HepG2 (cell line): ENCODE measurements at regions not wholly inside any gene's neighbourhood (a gene's known extent, or its start where the extent isn't known, plus 50 kb on each side); places are given as distances from the start of the nearest gene placed in this dataset.

Experiments used
- BHLHE40 ChIP-seq: IDR thresholded peaks from 2 replicates; pipeline ENCODE4 v1.6.1; 2011; ENCODE audit warnings: low read length, improper control_type of control experiment
- HIVEP1 ChIP-seq: sonication (generic); formaldehyde crosslinking; IDR thresholded peaks from 2 replicates; pipeline ENCODE4 v1.4.0; 2020; ENCODE audit warnings: mild to moderate bottlenecking, missing genetic modification reagents
- HOXA5 ChIP-seq: sonication (generic); formaldehyde crosslinking; IDR thresholded peaks from 2 replicates; pipeline ENCODE4 v1.4.0; 2020; ENCODE audit warnings: missing genetic modification reagents
- JUND ChIP-seq: sonication (generic); formaldehyde crosslinking; IDR thresholded peaks from 2 replicates; pipeline ENCODE4 v1.8.0; 2022; ENCODE audit warnings: mild to moderate bottlenecking, missing genetic modification reagents
- MAZ ChIP-seq, 2 experiments: sonication (generic) in 1 of 2; formaldehyde crosslinking in 1 of 2; IDR thresholded peaks; 2 replicates each; pipeline versions ENCODE4 v1.5.0 to v1.6.1; 2012 to 2020; ENCODE audit warnings: low read depth in 2 of 2, mild to moderate bottlenecking in 2 of 2, borderline replicate concordance in 1 of 2, improper control_type of control experiment in 1 of 2, low read length in 1 of 2, missing genetic modification reagents in 1 of 2, moderate library complexity in 1 of 2
- MIER2 ChIP-seq: IDR thresholded peaks from 2 replicates; pipeline ENCODE4 v1.6.1; 2016; ENCODE audit warnings: missing biosample characterization, missing genetic modification reagents
- POGZ ChIP-seq: sonication (generic); formaldehyde crosslinking; IDR thresholded peaks from 2 replicates; pipeline ENCODE4 v1.4.0; 2020; ENCODE audit warnings: mild to moderate bottlenecking, missing genetic modification reagents
- POLR2AphosphoS5 ChIP-seq: IDR thresholded peaks from 2 replicates; pipeline ENCODE4 v1.6.1; 2012; ENCODE audit warnings: low read depth, low read length
- TFDP2 ChIP-seq: sonication (generic); formaldehyde crosslinking; IDR thresholded peaks from 2 replicates; pipeline ENCODE4 v1.4.0; 2020; ENCODE audit warnings: missing genetic modification reagents
- YEATS2 ChIP-seq: sonication (generic); formaldehyde crosslinking; IDR thresholded peaks from 2 replicates; pipeline ENCODE4 v1.4.0; 2020; ENCODE audit warnings: missing genetic modification reagents, borderline replicate concordance
- ZBTB25 ChIP-seq: IDR thresholded peaks from 2 replicates; pipeline ENCODE4 v1.6.1; 2018; ENCODE audit warnings: missing genetic modification reagents
- ZBTB26 ChIP-seq: IDR thresholded peaks from 2 replicates; pipeline ENCODE4 v1.6.1; 2016; ENCODE audit warnings: missing compliant biosample characterization, missing genetic modification reagents, borderline replicate concordance
- ZNF12 ChIP-seq: sonication (generic); formaldehyde crosslinking; IDR thresholded peaks from 2 replicates; pipeline ENCODE4 v1.5.0; 2020; ENCODE audit warnings: missing genetic modification reagents
- ZNF337 ChIP-seq: sonication (generic); formaldehyde crosslinking; IDR thresholded peaks from 2 replicates; pipeline ENCODE4 v1.5.1; 2020; ENCODE audit warnings: missing genetic modification reagents, low read depth, mild to moderate bottlenecking, borderline replicate concordance
- ZNF577 ChIP-seq: sonication (generic); formaldehyde crosslinking; IDR thresholded peaks from 2 replicates; pipeline ENCODE4 v1.4.0; 2020; ENCODE audit warnings: mild to moderate bottlenecking, low read depth, missing genetic modification reagents, borderline replicate concordance
- ZNF614 ChIP-seq: IDR thresholded peaks from 2 replicates; pipeline ENCODE4 v1.6.1; 2018; ENCODE audit warnings: missing biosample characterization, missing genetic modification reagents, inconsistent platforms, borderline replicate concordance
- ZSCAN5A ChIP-seq: sonication (generic); formaldehyde crosslinking; IDR thresholded peaks from 2 replicates; pipeline ENCODE4 v1.8.0; 2022; ENCODE audit warnings: mild to moderate bottlenecking, missing genetic modification reagents, borderline replicate concordance
- TF ChIP-seq, protein P1 (sequence below): sonication (generic); formaldehyde crosslinking; IDR thresholded peaks from 2 replicates; pipeline ENCODE4 v1.4.0; 2020; ENCODE audit warnings: missing genetic modification reagents
- TF ChIP-seq, protein P2 (sequence below): sonication (generic); formaldehyde crosslinking; IDR thresholded peaks from 2 replicates; pipeline ENCODE4 v1.8.0; 2022; ENCODE audit warnings: mild to moderate bottlenecking, missing genetic modification reagents
- TF ChIP-seq, protein P3 (sequence below): sonication (generic); formaldehyde crosslinking; IDR thresholded peaks from 2 replicates; pipeline ENCODE4 v1.4.0; 2020; ENCODE audit warnings: missing genetic modification reagents

DNA sequence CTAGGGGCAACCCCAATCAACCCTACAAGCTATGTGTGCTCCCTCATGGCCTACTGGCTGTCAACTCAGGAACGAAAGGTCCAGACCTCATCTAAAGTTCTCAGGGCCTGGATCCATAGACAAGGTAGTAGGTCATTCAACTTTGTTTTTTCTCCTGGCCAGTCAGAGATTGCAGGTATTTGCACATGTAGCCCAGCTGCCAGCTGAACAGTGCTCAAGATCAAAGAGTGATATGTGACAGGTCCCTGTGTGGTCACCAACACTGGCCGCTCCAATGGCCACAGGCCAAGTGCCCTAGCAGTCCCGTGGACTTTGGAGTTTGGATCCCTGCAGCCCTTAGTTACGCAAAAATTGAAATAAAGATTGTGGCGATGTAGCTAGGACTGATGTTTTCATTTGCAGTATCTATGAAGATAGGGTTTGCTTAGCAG lies 60.6 kb upstream of the ATXN1 start (continued):
- peak; percentile 41; the same call in 1 of the 2 replicates for TF ChIP-seq TFDP2 (CRISPR knock-in tag)
- TF ChIP-seq POGZ (CRISPR knock-in tag) = peak; percentile 99
- TF ChIP-seq, protein P1, sequence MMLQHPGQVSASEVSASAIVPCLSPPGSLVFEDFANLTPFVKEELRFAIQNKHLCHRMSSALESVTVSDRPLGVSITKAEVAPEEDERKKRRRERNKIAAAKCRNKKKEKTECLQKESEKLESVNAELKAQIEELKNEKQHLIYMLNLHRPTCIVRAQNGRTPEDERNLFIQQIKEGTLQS (CRISPR knock-in tag) = peak; percentile 89
- TF ChIP-seq JUND = peak; percentile 84
- no peak for TF ChIP-seq MAZ (IDR thresholded peaks at IDR 0.05; ENCODE audit: borderline replicate concordance, low read depth, low read length)
- peak; percentile 41; the same call in 1 of the 2 replicates for TF ChIP-seq MAZ (CRISPR knock-in tag; IDR thresholded peaks at IDR 0.05; ENCODE audit: low read depth)
- 0 out of 2 replicates have a peak, but pooled peaks have one; percentile 58 for TF ChIP-seq ZNF337 (CRISPR knock-in tag)
- peak; percentile 98 for TF ChIP-seq ZNF614 (CRISPR knock-in tag)
- no peak for TF ChIP-seq ZNF577
- TF ChIP-seq, protein P2, sequence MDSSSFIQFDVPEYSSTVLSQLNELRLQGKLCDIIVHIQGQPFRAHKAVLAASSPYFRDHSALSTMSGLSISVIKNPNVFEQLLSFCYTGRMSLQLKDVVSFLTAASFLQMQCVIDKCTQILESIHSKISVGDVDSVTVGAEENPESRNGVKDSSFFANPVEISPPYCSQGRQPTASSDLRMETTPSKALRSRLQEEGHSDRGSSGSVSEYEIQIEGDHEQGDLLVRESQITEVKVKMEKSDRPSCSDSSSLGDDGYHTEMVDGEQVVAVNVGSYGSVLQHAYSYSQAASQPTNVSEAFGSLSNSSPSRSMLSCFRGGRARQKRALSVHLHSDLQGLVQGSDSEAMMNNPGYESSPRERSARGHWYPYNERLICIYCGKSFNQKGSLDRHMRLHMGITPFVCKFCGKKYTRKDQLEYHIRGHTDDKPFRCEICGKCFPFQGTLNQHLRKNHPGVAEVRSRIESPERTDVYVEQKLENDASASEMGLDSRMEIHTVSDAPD (CRISPR knock-in tag) = peak; percentile 91
- TF ChIP-seq, protein P3, sequence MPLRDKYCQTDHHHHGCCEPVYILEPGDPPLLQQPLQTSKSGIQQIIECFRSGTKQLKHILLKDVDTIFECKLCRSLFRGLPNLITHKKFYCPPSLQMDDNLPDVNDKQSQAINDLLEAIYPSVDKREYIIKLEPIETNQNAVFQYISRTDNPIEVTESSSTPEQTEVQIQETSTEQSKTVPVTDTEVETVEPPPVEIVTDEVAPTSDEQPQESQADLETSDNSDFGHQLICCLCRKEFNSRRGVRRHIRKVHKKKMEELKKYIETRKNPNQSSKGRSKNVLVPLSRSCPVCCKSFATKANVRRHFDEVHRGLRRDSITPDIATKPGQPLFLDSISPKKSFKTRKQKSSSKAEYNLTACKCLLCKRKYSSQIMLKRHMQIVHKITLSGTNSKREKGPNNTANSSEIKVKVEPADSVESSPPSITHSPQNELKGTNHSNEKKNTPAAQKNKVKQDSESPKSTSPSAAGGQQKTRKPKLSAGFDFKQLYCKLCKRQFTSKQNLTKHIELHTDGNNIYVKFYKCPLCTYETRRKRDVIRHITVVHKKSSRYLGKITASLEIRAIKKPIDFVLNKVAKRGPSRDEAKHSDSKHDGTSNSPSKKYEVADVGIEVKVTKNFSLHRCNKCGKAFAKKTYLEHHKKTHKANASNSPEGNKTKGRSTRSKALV (CRISPR knock-in tag) = peak; percentile 87
- TF ChIP-seq HOXA5 (CRISPR knock-in tag) = peak; percentile 89; the same call in 1 of the 2 replicates
- peak; percentile 91 for TF ChIP-seq ZNF12 (CRISPR knock-in tag)
- TF ChIP-seq ZBTB25 (CRISPR knock-in tag) = peak; percentile 68; the same call in 1 of the 2 replicates
- peak; percentile 90 for TF ChIP-seq MIER2 (CRISPR knock-in tag)
- TF ChIP-seq ZBTB26 (CRISPR knock-in tag) = peak; percentile 80
- TF ChIP-seq YEATS2 (CRISPR knock-in tag) = peak; percentile 86
- TF ChIP-seq POLR2AphosphoS5 = no peak
- peak; percentile 80 for TF ChIP-seq BHLHE40
- peak; percentile 87 for TF ChIP-seq HIVEP1 (CRISPR knock-in tag)
- peak; percentile 97; the same call in 1 of the 2 replicates for TF ChIP-seq ZSCAN5A (CRISPR knock-in tag)
